HG03060 (cell line): ENCODE measurements at regions not wholly inside any gene's neighbourhood (a gene's known extent, or its start where the extent isn't known, plus 50 kb on each side); places are given as distances from the start of the nearest gene placed in this dataset.
"Not testable (repeated sequence)": the region's sequence is repeated elsewhere in the genome, so short reads cannot be mapped to it uniquely, and the experiment has no call there.

Experiments used
- ATAC-seq: cut with Tn5 transposase; IDR thresholded peaks from one replicate; pipeline ENCODE4 v1.9.1; 2021; ENCODE audit warnings: low read depth, moderate number of reproducible peaks; ENCODE audit not compliant: unreplicated experiment

DNA sequence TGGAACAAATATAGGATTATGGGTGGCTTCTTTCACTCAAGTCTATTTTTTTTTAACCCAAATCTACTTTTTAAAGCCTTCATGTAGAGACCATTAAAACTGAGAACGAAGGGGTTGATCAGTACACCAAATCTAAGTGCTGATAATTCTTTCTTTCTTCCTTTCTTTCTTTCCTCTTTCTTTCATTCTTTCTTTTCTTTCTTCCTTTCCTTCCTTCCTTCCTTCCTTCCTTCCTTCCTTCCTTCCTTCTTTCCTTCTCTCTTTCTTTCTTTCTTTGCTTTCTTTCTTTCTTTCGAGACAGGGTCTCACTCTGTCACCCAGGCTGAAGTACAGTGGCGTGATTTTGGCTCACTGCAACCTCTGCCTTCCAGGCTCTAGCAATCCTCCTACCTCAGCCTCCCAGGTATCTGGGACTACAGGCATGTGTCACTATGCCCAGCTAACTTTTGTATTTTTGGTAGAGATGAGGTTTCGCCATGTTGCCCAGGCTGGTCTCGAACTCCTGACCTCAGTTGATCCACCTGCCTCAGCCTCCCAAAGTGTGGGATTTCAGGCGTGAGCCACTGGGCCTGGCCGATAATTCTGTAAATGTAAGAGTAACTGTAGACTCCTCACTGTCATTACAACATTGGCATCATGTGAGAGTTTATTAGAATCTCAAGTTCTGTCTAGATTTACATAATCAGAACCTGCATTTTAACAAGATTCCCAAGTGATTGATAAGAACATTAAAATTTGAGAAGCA lies 236.4 kb downstream of the TFEC start:
- ATAC-seq, result no peak

DNA sequence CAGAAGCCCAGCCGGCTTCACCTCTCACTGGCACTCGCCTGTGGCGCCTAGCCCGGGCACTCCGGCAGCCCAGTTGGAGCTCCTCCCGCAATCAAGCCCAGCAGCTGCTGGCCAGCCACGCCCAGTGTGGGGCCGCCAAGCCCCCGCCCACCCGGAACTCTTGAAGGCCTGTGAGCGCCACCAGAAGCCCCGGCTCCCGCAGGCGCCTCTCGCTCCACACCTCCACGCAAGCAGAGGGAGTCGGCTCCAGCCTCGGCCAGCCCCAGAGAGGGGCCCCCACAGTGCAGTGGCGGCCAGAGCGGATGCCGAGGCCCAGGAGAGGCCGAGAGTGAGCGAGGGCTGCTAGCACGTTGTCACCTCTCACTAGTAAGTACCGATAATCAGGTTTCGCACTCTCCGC lies 240.7 kb downstream of the TFEC start:
- no peak for ATAC-seq

DNA sequence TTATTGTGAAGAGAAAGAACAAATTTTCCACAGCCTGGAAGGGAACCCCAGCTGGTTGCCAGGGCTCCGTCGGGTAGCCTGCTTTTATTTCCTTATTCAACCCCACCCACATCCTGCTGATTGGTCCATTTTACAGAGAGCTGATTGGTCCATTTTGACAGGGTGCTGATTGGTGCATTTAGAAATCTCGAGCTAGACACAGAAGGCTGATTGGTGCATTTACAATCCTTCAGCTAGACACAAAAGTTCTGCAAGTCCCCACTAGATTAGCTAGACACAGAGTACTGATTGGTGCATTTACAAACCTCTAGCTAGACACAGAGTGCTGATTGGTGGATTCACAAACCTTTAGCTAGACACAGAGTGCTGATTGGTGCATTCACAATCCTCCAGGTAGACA lies 241.1 kb downstream of the TFEC start:
- not testable (repeated sequence) for ATAC-seq

DNA sequence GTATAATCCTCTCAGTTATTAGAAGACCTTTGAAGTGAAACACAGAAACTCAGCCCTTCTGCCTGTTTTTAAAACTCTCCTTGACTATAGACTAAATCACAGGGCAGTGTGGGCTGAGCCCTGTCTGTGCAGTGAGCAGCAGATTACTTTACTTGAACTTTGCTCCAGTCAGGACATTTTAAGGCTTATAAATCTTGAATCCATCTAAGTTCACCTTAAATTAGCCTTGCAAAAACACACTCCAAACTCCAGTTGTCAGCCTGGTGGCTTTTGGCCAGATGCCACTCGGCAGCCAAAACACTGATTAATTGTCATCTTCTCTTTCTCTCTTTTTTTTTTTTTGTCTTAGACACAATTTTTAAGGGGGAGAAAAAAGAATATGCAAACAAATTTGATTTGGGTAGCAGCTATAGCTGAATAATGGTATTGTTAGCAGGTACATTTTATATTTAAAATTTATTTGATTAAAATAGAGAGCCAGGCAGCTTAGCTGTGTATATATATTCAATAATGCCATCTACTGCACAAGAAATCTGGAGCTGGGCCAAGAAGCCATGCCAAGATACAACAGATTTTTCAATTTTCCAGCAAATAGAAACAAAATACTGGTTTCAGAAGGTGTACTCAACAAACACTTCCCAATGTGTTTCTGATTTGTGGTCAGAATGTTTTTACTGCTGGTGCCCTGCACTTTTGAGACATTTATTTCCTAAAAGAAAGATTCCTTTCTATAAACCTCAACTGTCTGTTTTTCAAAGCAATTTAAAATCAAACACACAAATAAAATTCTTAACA lies 247.7 kb downstream of the TFEC start:
- ATAC-seq, result no peak

DNA sequence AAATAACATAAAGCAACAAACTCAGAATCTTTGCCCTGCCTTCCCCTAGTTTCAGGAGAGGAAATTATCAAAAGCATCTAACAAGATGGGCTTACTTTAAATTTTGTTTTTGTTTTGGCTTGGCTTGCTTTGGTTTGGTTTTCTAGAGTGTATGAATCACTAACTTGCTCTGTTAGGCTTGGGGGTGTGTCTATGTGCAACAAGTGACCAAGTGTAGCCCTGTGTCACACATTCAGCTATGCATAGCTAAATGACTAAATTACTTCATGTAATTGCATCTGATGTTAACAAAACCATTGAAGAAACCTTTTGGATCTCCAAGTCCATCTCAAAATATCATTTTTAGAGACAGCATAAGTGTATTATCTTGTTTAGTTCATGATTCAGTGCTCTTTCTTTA lies 251.0 kb downstream of the TFEC start:
- no peak for ATAC-seq

DNA sequence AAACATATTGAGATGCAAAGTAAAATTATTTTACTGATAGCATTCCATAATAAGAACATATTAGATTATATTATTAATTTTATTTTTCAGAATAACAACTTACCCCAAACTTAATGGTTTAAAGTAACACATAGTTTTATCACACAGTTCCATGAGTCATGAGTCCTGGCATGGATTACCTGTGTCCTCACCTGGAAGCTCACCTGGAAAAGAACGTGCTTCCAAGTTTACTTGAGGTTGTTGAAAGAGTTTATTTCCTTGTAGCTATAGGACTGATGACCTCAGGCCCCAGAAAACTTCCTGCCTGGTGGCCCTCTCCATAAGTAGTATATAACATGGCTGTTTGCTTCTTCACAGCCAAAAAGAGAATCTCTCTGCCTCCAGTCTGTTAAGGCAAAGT lies 254.6 kb downstream of the TFEC start:
- no peak for ATAC-seq

DNA sequence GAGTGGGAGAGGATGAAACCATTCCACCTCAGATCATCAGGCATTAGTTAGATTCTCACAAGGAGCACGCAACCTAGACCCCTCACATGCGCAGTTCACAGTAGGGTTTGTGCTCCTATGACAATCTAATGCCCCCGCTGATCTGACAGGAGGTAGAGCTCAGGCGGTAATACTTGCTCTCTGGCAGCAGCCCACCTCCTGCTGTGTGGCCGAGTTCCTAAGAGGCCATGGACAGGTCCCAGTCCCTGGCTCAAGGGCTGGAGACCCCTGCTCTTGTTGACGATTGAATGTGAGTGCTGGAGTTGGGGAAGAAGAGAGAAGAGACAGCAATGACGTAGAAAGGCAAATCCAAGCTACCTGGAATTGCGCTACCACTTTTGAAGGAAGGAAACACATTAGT lies 267.2 kb downstream of the TFEC start:
- ATAC-seq, result no peak

DNA sequence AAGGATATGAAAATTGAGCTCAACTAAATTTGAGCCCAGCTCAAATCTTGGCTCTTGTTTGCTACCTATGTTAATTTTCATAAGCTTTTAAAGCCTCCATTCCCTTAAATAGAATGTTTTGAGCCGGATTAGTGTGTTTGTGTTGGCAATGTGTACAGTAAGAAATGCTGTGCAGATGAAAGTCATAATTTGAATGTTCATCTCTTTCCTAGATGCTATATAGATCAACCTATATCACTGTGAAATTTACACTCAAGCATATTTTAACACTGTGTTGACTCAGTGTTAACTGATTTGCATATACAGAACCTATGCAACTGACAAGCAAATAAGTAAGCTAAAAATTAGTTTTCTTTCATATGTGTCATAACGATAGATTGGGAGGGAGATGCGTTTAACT lies 272.5 kb downstream of the TFEC start:
- ATAC-seq, result no peak

DNA sequence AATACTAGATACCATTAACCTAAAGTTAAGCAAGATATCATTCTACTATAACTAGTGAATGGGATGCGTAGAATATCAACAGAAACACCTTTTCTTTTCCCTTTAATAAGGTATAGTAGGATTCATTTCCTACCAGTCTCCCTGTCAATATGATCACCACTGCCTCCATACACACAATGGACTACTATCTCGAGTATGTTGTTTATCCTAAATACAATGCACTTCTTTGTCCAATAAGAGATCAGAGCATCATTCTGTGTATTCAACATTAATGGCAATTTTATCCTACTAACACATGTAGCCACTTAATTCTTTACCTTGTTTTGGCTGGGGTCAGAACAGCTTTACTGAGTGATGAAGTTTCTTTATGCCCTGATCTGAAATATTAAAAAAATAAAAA lies 276.3 kb downstream of the TFEC start:
- no peak for ATAC-seq

DNA sequence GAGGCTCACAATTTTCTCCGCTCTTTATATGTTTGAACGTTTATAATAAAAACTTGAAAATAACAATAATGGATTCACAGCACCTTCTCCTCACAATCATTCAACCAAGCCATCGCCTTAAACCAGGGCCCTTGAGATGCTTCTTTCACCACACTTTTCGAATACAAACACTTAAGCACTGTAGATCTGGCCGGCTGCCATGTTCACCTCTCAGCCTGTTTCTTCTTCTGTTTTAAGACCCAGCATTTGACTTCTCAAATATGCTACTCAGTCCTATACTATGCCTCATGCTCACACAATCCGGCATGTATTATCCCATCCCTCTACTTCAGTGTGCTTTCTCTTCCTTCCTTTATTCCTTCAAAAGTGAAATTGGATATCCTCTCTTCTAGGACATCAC lies 280.6 kb downstream of the TFEC start:
- ATAC-seq, result no peak

DNA sequence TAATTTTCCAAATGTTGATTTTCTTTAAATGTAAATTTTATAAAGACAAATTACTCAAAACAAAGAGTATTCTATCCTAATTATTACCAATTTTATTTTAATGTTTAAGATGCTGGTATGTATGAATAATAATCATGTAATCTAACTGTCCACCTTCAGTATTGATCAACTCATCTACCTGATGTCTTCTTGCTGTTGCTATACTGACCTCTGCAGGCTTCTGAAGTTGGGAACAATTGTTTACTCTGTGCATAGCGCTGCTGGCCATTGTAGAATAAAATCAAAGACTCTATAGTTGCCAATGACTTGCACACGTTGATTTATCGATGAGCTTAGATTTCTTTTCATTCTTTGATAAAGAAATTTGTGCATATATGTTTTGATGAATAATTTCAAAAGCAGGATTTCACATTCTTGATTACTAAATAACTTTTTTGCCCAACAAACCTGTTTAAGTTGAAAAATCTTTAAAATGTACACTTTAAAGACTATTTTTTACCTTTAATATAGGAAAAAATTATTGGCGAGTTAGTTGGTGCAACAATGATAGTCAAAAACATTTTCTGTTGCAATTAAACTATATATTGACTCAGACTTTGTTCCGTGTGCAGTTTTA lies 282.3 kb downstream of the TFEC start:
- no peak for ATAC-seq

DNA sequence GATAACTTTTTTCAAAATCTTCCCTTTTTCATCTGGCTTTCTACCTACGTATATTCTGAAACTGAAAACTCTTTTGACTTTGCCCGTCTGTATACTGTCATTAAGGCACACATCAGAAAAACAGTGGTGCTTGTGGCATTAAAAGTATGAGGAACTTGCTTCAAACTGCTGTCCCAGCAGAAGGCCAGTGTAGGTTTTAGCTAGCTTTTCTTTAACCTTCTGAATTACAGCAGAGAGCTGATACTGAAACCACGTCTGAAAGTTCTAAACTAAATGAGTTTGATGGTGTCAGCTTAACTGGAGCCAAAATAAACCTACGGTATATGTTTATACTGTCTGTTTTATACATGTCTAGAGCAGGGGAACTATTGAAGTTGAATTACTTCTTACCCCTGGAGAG lies 283.4 kb downstream of the TFEC start:
- no peak for ATAC-seq

DNA sequence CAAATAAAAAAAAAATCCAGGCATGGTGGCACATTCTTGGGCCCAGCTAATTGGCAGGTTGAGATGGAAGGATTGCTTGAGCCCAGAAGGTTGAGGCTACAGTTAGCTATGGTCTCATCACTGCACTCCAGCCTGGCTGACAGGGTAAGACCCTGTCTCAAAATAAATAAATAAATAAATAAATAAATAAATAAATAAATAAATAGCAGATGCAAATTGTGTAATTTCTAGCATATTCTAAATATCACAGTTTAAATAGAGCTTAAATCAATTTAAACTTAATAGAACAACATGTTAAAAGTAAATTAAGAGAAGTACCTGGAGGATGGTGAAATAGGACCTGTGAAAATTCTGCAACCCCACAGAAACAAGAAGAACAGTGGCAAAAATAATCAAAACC lies 290.5 kb downstream of the TFEC start:
- no peak for ATAC-seq

DNA sequence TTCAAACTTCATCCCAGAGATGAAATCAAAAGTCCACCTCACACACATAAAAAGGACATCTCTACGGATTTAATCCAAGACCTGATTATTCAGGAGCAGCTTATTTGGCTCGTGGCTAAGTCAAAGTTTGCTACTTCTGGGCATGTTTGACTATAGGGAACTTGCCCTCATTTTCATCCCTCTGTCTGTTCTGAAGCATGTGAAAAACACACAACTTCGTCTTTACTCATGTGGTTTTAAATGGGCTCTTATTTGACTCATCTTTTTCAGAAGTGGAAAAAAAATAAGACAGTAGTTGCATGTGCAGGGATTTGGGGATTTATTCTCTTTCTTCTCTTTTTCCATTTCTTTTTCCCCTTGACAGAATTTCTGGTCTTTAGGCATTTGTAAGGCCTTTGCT lies 295.9 kb downstream of the TFEC start:
- no peak for ATAC-seq

DNA sequence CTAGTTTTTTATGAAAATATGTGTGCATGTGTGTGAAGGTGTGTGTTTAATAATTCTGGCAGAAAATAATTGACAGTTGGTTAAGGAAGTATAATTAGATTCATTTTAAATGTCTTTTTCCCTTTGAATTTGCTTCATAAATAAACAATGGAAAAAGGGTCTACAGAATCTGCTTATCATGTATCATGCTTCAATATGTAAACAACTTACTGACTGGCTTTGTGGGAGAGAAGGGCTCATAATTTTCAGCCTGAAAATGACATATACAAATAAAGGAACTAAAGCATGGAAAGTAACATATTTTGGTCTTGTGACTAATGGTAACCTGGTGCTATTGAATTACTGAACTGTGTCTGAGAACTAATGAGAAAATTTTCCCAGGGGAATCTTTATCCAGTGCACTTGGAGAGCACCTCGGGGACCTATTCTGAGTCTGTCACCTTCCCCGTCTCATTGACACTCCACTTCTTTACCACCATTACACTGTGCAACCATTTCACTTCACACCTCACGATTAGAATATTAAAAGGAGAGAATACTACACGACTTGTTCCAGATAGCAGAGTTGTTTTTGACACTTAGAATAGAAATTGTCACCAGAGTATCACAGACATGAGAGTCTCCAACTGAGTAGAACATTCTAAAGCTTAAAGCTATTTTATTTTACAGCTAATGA lies 298.6 kb downstream of the TFEC start:
- ATAC-seq, result no peak

DNA sequence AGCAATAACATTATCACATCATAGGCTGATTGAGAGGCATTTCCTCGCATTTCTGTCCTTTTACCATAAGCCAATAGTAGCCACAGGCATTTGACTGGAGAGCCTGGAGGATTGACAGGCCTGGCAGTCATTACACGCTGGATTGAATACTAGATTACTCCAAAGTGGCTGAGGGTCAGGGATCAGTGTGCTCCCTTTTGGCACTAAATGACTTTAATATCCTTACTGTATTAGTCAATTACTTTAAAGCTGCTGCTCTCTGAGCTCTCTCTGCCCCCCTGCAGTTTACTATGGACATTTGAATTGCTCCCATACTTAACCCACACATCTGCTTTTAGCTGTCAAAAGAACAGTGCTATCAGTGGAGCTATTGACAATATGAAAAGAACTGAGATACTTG lies 302.0 kb downstream of the TFEC start:
- no peak for ATAC-seq

DNA sequence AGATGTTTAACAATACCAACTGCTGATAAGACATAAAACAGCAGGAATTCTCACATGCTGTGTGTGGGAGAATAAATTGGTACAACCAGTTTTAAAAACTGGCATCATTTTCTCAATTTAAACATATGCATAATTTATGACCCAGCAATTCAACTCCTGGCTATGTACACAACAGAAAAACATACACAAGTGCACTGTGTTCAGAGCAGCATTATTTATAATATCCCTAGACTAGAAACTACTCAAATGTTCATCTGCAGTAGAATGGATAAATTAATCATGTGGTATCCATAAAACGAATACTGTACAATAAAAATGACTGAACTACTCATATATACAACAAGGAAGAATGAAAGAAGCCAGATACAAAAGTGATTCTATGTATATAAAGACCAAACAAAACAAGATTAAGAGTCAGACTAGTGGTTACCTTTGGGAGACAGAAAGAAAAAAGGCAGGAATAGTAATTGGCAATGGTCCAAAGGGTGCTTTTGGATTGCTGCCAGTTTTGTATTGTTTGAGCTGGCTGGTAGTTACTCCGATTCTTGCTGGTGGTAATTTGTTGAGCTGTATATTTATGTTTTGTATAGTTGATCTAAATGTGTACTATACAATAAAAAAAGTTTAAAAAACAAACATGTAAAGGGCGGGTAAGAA lies 306.0 kb downstream of the TFEC start:
- no peak for ATAC-seq

DNA sequence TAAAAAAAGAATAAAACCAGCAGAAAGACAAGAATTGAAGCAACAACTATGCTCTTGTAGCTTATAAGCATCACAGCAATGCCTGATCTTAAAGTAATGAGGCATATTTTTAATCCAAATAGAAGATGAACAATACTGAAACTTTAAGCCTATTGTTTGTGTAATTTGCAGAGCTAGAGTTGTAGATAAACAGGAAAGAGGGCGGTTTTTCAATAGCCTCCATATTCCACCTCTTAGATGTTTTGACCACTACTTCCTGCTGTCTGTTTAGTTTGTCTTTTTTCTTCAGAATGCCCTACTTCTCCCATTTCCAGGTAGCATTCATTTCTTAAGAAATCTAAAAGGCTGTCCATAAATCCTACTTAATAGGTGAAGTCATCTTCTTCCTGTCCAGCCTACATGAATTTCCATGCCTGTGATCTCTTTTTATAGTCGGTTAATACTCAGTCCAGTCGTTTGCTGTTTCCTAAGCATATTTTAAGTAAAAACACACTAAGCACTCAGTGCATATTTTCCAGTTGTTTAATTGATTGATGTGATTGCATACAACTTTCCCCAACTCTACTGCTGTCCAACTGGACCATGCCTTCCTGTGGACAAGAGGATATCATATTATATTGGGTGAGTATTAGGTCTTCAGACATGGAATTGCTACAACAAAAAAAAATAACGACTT lies 308.1 kb downstream of the TFEC start:
- ATAC-seq, result no peak

DNA sequence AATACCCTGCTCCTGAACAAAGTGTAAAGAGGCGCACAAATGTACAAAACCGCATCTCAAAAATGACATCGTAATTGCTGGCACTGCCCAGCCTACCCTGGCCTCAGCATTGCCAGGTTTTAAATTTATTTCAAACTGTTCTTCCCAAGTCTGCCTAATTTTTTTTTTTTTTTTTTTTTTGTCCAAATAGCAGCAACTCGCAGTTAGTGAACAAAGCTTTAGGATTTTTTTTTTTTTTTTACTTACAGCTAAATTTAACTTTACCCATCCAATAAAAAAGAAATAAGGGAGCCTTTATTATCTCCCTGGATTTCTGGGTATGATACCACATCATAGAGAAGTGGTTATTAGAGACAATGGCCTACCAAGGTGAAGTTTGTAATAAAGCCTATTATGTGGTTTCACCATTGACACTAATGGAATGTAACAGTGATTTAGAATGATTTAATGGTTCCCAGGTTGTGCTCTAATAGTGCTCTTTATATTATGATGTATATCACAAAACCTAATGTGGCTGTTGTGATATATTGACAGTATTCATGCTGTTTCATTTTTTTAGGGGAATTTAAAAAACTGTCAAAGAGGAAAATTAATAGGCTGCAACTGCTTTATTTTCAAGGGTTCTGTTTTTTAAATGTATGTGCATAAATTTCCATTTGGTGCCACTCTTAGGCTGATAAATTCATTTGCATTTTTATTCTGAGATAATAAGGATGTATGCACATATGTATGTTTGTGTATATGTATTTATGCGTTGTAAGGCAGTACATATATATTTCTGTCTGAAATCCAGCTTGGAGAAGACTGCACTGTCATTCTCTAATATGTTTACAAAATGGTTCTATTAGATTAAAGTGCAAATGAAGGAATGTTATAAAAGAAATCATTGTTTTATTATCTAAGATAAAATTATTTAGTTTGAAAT lies 309.0 kb downstream of the TFEC start:
- ATAC-seq, result no peak
